ENCODE measurements at regions not wholly inside any gene's neighbourhood (a gene's known extent, or its start where the extent isn't known, plus 50 kb on each side); places are given as distances from the start of the nearest gene placed in this dataset.

DNA sequence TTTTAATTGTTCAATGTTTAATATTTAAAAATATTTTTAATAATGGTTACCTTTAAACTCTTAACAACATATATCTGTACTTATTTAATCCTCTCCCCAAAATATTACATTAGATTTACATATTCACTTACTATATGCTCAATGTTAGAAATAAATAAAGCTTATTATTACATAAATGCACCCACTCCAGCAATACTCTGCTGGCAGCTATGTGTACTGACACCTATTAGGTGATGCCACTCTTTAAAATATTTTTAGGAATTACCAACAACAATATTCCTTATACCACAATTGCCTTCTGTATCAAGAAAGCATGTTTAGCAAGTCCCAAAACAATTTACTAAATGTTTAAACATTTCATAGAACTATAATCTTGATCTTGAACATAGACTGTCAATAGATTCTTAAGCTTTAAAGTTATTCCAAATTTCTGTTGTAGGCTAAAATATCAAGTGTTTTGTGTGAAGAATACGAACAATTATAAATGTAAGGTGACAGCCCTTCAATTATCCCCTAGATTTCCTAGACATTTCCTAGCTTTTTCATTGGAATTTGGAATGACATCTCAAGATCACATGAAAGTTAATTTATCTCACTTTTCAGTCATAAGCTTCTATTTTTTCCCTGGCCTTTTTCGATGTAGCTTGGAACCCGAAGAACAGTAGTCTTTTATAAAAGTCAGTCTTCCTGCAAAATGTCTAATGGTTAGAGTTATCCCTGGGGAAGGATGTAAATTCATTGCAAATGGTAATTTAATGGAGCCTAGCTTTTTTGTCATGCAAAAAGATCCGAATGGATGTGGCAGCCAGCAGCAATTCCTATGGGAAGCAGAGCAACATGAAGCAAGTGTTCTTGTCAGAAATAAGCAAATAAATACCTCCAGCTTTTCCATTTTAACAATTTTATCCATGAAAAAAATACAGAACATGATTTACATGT lies 907.5 kb upstream of the ATXN7L3B start:
- Histone ChIP-seq H3K79me2 (ENCODE audit: insufficient read depth, low read length) (no peaks in the 10 kb centered on the region), H3K36me3 (replicated peaks in 1 of 2; ENCODE audit: control insufficient read depth in 1 of 2, insufficient read depth in 2 of 2, low read length in 2 of 2) (no peaks in the 10 kb centered on the region), H3K27ac (ENCODE audit: low read depth in 1 of 2, low read length in 2 of 2) (no peak overlapping the region), H3K27me3 (ENCODE audit: control insufficient read depth in 2 of 2, insufficient read depth in 2 of 2, low read length in 2 of 2) (no peaks in the 10 kb centered on the region), H2AFZ (ENCODE audit: insufficient read depth, low read depth, low read length, poor library complexity, severe bottlenecking) (no peak overlapping the region), H3K4me3 (replicated peaks in 1 of 3; ENCODE audit: low read depth in 2 of 3, low read length in 3 of 3) (no peak overlapping the region), H4K20me1 (ENCODE audit: insufficient read depth, low read length) (no peaks in the 10 kb centered on the region), H3K4me1 (ENCODE audit: control insufficient read depth in 1 of 2, insufficient read depth in 2 of 2, low read length in 2 of 2) (no peaks in the 10 kb centered on the region), H3K4me2 (replicated peaks; ENCODE audit: extremely low read depth, low read length, poor library complexity, severe bottlenecking) (no peak overlapping the region), H3K9me3 (replicated peaks in 1 of 2; ENCODE audit: control insufficient read depth in 1 of 2, insufficient read depth in 1 of 2, low read length in 2 of 2) (no peaks in the 10 kb centered on the region), H3K9ac (ENCODE audit: insufficient read depth, low read length, poor library complexity, severe bottlenecking) (no peak overlapping the region)
- Mint-ChIP-seq H3K27me3 (ENCODE audit: low read depth in 3 of 3) (no peaks in the 10 kb centered on the region), H3K36me3 (no peaks in the 10 kb centered on the region), H3K4me1 (no peaks in the 10 kb centered on the region), H3K4me3 (no peak overlapping the region), H3K27ac (no peak overlapping the region), H3K9me3 (peaks cover 0 to 3% (median 0%) of the 10 kb centered on the region in 7 donors)
- DNase-seq = no peak
- intact Hi-C loops (cut with micrococcal nuclease) = no loop called here
- TF ChIP-seq, protein P1, sequence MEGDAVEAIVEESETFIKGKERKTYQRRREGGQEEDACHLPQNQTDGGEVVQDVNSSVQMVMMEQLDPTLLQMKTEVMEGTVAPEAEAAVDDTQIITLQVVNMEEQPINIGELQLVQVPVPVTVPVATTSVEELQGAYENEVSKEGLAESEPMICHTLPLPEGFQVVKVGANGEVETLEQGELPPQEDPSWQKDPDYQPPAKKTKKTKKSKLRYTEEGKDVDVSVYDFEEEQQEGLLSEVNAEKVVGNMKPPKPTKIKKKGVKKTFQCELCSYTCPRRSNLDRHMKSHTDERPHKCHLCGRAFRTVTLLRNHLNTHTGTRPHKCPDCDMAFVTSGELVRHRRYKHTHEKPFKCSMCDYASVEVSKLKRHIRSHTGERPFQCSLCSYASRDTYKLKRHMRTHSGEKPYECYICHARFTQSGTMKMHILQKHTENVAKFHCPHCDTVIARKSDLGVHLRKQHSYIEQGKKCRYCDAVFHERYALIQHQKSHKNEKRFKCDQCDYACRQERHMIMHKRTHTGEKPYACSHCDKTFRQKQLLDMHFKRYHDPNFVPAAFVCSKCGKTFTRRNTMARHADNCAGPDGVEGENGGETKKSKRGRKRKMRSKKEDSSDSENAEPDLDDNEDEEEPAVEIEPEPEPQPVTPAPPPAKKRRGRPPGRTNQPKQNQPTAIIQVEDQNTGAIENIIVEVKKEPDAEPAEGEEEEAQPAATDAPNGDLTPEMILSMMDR (IDR thresholded peaks at IDR 0.05) = no peak
- WGBS (ENCODE audit: insufficient coverage) = no CpG with 5 or more reads among the region's 4 CpGs

DNA sequence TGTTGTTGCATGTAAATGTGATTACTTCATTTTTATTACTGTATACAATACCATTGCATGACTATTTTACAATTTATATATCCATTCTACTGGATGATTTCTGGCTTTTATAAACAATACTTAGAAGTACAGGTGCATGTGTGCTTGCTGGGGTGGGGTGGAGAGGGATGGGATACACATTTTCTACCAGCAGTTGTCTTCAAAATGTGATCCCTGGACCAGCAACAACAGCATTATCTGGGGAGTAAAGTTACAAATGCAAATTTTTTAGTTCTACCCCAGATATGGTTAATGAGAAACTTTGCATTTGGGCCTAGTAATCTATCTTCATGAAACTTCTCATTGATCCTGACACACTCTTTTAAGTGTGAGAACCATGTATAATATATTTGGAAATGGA lies 905.4 kb upstream of the ATXN7L3B start:
- peaks cover 0 to 3% (median 2%) of the 10 kb centered on the region in 7 donors for H3K9me3 Mint-ChIP-seq
- H3K36me3 Mint-ChIP-seq = no peaks in the 10 kb centered on the region
- no peak overlapping the region for H3K27ac Mint-ChIP-seq
- H3K9me3 ChIP-seq (replicated peaks in 1 of 2; ENCODE audit: control insufficient read depth in 1 of 2, insufficient read depth in 1 of 2, low read length in 2 of 2) = peaks cover 0 to 2% of the 10 kb centered on the region in 2 donors
- H3K4me1 Mint-ChIP-seq = no peaks in the 10 kb centered on the region
- H3K27ac ChIP-seq (ENCODE audit: low read depth in 1 of 2, low read length in 2 of 2) = no peak overlapping the region
- H3K27me3 ChIP-seq (ENCODE audit: control insufficient read depth in 2 of 2, insufficient read depth in 2 of 2, low read length in 2 of 2) = no peaks in the 10 kb centered on the region
- no peak for DNase-seq
- no peak overlapping the region for H2AFZ ChIP-seq (ENCODE audit: insufficient read depth, low read depth, low read length, poor library complexity, severe bottlenecking)
- no peaks in the 10 kb centered on the region for H3K27me3 Mint-ChIP-seq (ENCODE audit: low read depth in 3 of 3)
- H4K20me1 ChIP-seq (ENCODE audit: insufficient read depth, low read length) = no peaks in the 10 kb centered on the region
- no peaks in the 10 kb centered on the region for H3K79me2 ChIP-seq (ENCODE audit: insufficient read depth, low read length)
- H3K4me2 ChIP-seq (replicated peaks; ENCODE audit: extremely low read depth, low read length, poor library complexity, severe bottlenecking) = no peak overlapping the region
- intact Hi-C loops (cut with micrococcal nuclease) = no loop called here
- no peak overlapping the region for H3K9ac ChIP-seq (ENCODE audit: insufficient read depth, low read length, poor library complexity, severe bottlenecking)
- no peaks in the 10 kb centered on the region for H3K36me3 ChIP-seq (replicated peaks in 1 of 2; ENCODE audit: control insufficient read depth in 1 of 2, insufficient read depth in 2 of 2, low read length in 2 of 2)
- no peaks in the 10 kb centered on the region for H3K4me1 ChIP-seq (ENCODE audit: control insufficient read depth in 1 of 2, insufficient read depth in 2 of 2, low read length in 2 of 2)
- H3K4me3 Mint-ChIP-seq = no peak overlapping the region
- TF ChIP-seq, protein P1 (IDR thresholded peaks at IDR 0.05) = no peak
- H3K4me3 ChIP-seq (replicated peaks in 1 of 3; ENCODE audit: low read depth in 2 of 3, low read length in 3 of 3) = no peak overlapping the region

Measured in CD14-positive monocyte (primary cell).